ENCODE measurements at regions not wholly inside any gene's neighbourhood (a gene's known extent, or its start where the extent isn't known, plus 50 kb on each side); places are given as distances from the start of the nearest gene placed in this dataset.

DNA sequence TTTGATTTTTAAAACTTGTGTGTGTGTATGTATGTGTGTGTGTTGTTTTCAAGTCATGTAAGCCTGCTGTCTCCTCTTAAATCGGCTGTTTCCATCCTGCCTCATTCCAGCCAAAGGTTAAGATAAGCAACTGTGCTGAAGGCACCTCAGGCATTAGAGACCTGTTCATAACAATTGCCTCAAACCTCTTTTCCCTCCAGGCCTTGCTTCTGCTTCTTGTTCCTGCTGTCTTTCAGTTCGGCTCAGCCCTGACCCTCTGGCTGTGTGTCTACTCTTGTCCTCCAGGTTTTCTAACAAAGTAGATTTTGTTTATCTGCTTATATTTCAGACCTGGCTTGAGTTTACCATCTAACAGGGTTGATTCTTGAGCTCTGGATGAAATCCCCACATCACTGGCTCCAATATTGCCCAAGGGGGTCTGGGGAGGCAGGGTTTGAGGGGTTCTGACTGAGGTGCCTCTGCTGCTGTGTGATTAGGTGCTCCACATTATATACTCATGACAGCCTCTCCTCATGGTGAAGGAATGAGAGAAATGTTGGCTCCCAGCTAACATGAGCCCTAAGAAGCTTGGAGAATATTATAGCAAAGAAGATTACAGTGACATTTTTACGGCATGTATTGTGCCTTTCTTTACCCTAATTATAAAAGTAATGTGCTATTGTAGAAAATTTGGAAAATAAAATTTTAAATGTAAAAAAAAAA, 229.7 kb upstream of the PIK3R1 start:
- TF ChIP-seq, protein P1, sequence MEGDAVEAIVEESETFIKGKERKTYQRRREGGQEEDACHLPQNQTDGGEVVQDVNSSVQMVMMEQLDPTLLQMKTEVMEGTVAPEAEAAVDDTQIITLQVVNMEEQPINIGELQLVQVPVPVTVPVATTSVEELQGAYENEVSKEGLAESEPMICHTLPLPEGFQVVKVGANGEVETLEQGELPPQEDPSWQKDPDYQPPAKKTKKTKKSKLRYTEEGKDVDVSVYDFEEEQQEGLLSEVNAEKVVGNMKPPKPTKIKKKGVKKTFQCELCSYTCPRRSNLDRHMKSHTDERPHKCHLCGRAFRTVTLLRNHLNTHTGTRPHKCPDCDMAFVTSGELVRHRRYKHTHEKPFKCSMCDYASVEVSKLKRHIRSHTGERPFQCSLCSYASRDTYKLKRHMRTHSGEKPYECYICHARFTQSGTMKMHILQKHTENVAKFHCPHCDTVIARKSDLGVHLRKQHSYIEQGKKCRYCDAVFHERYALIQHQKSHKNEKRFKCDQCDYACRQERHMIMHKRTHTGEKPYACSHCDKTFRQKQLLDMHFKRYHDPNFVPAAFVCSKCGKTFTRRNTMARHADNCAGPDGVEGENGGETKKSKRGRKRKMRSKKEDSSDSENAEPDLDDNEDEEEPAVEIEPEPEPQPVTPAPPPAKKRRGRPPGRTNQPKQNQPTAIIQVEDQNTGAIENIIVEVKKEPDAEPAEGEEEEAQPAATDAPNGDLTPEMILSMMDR (IDR thresholded peaks at IDR 0.05; ENCODE audit: low read depth, low read length, poor library complexity, severe bottlenecking) = no peak
- no peak for TF ChIP-seq EZH2phosphoT487 (IDR thresholded peaks at IDR 0.05; ENCODE audit: borderline replicate concordance, low read length)

All from DOHH2 (cell line).